ENCODE measurements at regions not wholly inside any gene's neighbourhood (a gene's known extent, or its start where the extent isn't known, plus 50 kb on each side); places are given as distances from the start of the nearest gene placed in this dataset.

GRCh38 chr1:230501242-230501641 lies 75.1 kb upstream of the PGBD5 start:
- DNase-seq (ENCODE audit: low spot score) = no peak
- no peak overlapping the region for H3K27ac ChIP-seq (ENCODE audit: poor library complexity, severe bottlenecking)
- H3K27me3 ChIP-seq (ENCODE audit: insufficient read depth, poor library complexity, severe bottlenecking) = no peaks in the 10 kb centered on the region
- no peaks in the 10 kb centered on the region for H3K36me3 ChIP-seq (ENCODE audit: low read depth)
- H3K9me3 ChIP-seq (ENCODE audit: severe bottlenecking) = no peaks in the 10 kb centered on the region
- H3K4me3 ChIP-seq (ENCODE audit: severe bottlenecking) = no peak overlapping the region
- no peaks in the 10 kb centered on the region for H3K4me1 ChIP-seq (ENCODE audit: insufficient read depth, poor library complexity, severe bottlenecking)
- ATAC-seq (ENCODE audit: low read depth) = no peak
- no peak for TF ChIP-seq CTCF (IDR thresholded peaks at IDR 0.05; ENCODE audit: poor library complexity, severe bottlenecking)

DNA sequence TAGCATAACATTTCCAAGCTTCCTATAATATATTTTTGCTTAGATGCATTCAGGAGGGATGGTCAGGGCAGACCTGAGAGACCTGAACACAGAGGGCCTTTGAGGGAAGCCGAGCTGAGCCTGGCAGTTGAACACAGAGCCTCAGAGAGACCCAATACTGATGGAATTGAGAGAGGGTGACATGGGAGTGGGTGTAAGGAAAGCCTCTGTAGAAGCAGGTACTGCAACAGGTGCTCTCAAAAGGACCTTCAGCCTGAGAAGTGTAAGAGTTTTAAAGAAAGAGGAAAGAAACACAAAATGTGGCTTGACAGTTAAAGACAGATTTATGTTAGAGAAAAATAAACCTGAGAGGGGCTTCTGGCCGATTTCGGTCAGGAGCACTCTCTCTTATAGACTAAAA lies 73.9 kb upstream of the PGBD5 start:
- Histone ChIP-seq H3K36me3 (ENCODE audit: low read depth) (no peaks in the 10 kb centered on the region), H3K9me3 (ENCODE audit: severe bottlenecking) (no peaks in the 10 kb centered on the region), H3K27ac (ENCODE audit: poor library complexity, severe bottlenecking) (no peak overlapping the region), H3K4me3 (ENCODE audit: severe bottlenecking) (no peak overlapping the region), H3K27me3 (ENCODE audit: insufficient read depth, poor library complexity, severe bottlenecking) (no peaks in the 10 kb centered on the region), H3K4me1 (ENCODE audit: insufficient read depth, poor library complexity, severe bottlenecking) (no peaks in the 10 kb centered on the region)
- TF ChIP-seq CTCF (IDR thresholded peaks at IDR 0.05; ENCODE audit: poor library complexity, severe bottlenecking) = no peak
- no peak for ATAC-seq (ENCODE audit: low read depth)
- no peak for DNase-seq (ENCODE audit: low spot score)

DNA sequence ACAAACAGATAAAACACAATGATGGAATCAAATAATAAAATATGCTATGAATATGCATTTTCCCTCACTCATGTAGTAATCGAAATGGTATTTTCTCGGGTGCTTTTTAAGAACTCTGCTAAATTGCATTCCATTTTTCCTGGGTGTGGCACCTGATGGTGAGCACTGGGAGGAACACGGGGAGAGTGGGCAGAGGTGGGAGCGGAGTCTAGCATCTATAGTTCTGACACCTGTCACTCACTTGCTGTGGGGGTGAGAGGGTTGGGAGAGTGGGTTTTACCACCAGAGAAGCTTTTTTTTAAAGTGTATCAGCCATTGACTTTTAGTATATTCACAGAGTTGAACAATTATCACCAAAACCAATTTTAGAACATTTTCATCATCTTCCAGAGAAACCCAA lies 73.4 kb upstream of the PGBD5 start:
- ATAC-seq (ENCODE audit: low read depth) (no peak), DNase-seq (ENCODE audit: low spot score) (no peak)
- Histone ChIP-seq H3K9me3 (ENCODE audit: severe bottlenecking) (no peaks in the 10 kb centered on the region), H3K27me3 (ENCODE audit: insufficient read depth, poor library complexity, severe bottlenecking) (no peaks in the 10 kb centered on the region), H3K27ac (ENCODE audit: poor library complexity, severe bottlenecking) (no peak overlapping the region), H3K4me3 (ENCODE audit: severe bottlenecking) (no peak overlapping the region), H3K4me1 (ENCODE audit: insufficient read depth, poor library complexity, severe bottlenecking) (no peaks in the 10 kb centered on the region), H3K36me3 (ENCODE audit: low read depth) (no peaks in the 10 kb centered on the region)
- TF ChIP-seq CTCF (IDR thresholded peaks at IDR 0.05; ENCODE audit: poor library complexity, severe bottlenecking) = no peak

DNA sequence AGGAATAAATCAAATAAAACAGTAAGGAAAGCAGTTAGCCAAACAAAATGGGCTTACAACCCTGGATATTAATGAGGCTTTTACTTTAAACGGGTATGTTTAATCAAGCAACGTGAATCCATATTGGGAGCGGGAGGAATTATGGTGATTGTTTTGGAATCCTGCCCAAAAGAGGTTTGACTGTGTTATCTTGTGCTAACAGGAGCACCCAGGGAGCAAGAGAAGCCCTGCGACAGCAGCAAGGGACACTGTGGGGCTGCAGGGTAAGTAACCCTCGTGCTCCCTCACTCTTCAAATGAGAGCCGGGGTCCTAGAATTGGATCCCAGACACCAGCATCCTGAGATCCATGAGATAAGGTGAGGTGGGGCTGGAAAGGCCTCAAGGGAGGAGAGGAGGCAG lies 72.6 kb upstream of the PGBD5 start:
- Histone ChIP-seq H3K9me3 (ENCODE audit: severe bottlenecking) (no peaks in the 10 kb centered on the region), H3K4me3 (ENCODE audit: severe bottlenecking) (no peak overlapping the region), H3K27ac (ENCODE audit: poor library complexity, severe bottlenecking) (no peak overlapping the region), H3K36me3 (ENCODE audit: low read depth) (no peaks in the 10 kb centered on the region), H3K27me3 (ENCODE audit: insufficient read depth, poor library complexity, severe bottlenecking) (no peaks in the 10 kb centered on the region), H3K4me1 (ENCODE audit: insufficient read depth, poor library complexity, severe bottlenecking) (no peaks in the 10 kb centered on the region)
- DNase-seq (ENCODE audit: low spot score) = no peak
- no peak for ATAC-seq (ENCODE audit: low read depth)
- no peak for TF ChIP-seq CTCF (IDR thresholded peaks at IDR 0.05; ENCODE audit: poor library complexity, severe bottlenecking)

- ATAC-seq (ENCODE audit: low read depth) (no peak), DNase-seq (ENCODE audit: low spot score) (no peak)
- TF ChIP-seq CTCF (IDR thresholded peaks at IDR 0.05; ENCODE audit: poor library complexity, severe bottlenecking) = no peak
- Histone ChIP-seq H3K4me3 (ENCODE audit: severe bottlenecking) (no peak overlapping the region), H3K4me1 (ENCODE audit: insufficient read depth, poor library complexity, severe bottlenecking) (no peaks in the 10 kb centered on the region), H3K27ac (ENCODE audit: poor library complexity, severe bottlenecking) (no peak overlapping the region), H3K9me3 (ENCODE audit: severe bottlenecking) (no peaks in the 10 kb centered on the region), H3K36me3 (ENCODE audit: low read depth) (no peaks in the 10 kb centered on the region), H3K27me3 (ENCODE audit: insufficient read depth, poor library complexity, severe bottlenecking) (no peaks in the 10 kb centered on the region)
These were observed 70.3 kb upstream of the PGBD5 start for GRCh38 chr1:230496451-230496850.

Data from RWPE2 (cell line).